Nucleus accumbens (tissue), 56 donors: ENCODE measurements at regions not wholly inside any gene's neighbourhood (a gene's known extent, or its start where the extent isn't known, plus 50 kb on each side); places are given as distances from the start of the nearest gene placed in this dataset.

ENCODE experiments used
- DNase-seq, 56 donors: peaks; one replicate each; lab custom pipeline; 2025; lab: John Stamatoyannopoulos, UW

- DNase-seq: no peak
These were observed 156.2 kb upstream of the BTBD3 start for GRCh38 chr20:11761497-11761896.

DNA sequence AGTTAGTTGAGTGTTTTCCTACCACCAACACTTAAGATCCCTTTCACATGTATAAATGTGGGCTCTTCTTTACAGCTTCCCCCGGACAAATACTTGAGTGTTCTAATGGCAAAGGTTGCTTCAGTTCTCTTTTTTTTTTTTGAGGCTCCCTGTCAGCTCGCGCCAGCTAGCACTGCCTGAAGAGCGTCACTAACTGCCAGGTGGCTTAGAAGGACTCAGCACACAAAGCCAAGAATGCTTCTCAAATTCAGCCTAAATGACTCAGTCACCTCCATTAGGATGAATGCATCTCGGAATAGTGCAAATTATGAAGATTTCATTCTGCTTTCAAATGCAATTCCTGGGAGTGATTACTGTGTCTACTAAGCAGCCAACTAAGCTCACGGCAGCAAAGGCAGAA lies 150.7 kb upstream of the BTBD3 start:
- no peak for DNase-seq

GRCh38 chr20:11769825-11770224 lies 147.9 kb upstream of the BTBD3 start:
- no peak for DNase-seq

- DNase-seq: no peak
These were observed 145.4 kb upstream of the BTBD3 start for GRCh38 chr20:11772226-11772730.

GRCh38 chr20:11776687-11777086 lies 141.0 kb upstream of the BTBD3 start:
- no peak for DNase-seq

DNA sequence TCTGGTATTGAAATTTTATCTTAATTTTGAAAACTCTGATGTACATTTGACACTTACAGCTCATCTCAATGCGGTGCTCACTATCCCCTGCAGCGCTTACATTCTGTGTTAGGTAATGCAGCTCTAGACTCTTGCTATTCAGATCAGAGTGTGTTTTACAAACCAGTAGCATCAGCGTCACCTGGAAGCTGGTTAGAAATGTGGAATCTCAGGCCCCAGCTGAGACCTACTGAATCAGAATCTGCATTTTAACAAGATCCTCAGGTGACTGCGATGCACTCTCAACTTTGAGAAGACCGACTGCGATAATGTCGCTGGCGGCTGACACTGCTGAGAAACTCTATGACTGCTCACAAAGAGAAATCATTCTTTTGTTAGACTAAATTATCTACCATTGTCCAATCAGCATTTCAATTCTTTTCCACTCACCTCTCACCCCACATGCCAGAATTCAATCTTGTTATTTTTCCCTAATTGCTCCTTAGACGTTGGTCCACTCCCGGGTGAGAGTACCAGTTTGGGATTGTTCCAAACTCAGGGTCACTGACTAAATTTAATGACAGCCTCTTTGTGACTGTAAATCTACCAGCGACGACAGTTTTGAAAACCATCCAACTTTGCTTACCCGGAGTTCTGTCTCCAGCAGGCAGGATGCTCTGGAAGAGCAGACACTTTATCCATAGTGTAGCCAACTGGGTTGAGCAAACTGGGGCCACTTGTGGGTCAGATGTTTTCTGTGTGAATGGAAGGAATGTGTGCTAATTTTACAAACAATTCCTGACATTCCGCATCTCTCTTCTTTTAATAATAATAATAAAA lies 140.1 kb upstream of the BTBD3 start:
- DNase-seq: peak in 1 of 56 donors; percentile 26

GRCh38 chr20:11778206-11778570 lies 139.5 kb upstream of the BTBD3 start:
- DNase-seq: no peak

- DNase-seq: no peak
These were observed 136.8 kb upstream of the BTBD3 start for GRCh38 chr20:11780765-11781369.

- no peak for DNase-seq
These were observed 134.4 kb upstream of the BTBD3 start for GRCh38 chr20:11783102-11783850.

- DNase-seq: no peak
These were observed 131.7 kb upstream of the BTBD3 start for GRCh38 chr20:11785885-11786507.

DNA sequence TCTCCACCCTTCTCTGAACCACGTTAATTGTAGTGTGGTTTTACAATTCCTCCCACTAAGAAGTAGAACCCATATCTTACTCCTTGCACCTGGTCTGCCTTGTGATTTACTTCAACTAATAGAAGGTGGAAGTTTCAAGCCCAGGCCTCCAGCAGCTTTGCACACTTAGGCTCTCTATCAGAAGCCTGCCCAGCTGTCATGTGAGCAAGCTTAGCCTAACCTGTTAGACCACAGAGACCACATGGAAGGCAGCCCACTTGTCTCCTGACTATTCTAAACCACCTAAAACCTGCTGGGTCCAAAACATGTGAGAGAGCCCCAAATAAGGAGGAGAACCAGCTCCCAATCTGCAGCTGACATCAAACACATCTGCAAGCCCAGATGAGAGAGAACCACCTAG lies 127.6 kb upstream of the BTBD3 start:
- DNase-seq: no peak

GRCh38 chr20:11791316-11791715 lies 126.4 kb upstream of the BTBD3 start:
- DNase-seq: no peak

- DNase-seq: no peak
These were observed 125.7 kb upstream of the BTBD3 start for GRCh38 chr20:11791835-11792567.

DNA sequence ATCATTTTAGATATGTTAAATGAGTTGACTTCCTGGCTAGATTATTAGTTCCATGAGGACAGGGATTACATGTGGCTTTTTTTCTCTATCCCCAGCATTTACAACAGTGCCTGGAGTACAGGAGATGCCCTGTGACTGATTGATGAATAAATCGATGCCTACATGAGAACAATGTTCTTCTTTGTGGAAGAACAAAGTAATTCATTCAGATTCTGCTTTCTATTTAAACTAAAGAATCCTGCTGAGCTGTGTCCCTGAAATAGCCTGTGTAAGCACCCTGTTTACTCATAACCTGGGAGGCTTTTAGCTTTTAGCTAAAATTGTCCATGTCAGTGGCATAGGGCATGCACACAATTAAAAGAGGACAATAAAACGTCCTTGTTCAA lies 125.1 kb upstream of the BTBD3 start:
- DNase-seq: no peak

DNA sequence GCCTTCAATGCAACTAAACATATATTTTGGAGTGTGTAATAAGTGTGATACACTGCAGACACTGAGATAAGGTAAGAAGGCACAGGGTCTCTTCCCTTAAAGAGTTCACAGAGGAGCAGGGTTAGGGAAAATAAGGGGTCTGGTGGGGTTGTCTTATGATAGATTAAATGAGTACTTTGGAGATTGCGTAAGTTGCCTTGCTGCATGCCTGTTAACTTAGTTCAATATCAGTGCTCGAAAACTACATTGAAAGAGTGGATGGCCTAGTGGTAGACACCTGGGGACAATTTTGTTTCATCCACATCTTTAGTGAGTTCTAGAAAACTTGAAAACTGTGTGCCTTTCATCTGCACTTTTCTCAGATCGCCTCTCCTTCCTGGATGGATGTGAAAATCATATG lies 123.2 kb upstream of the BTBD3 start:
- DNase-seq: no peak

DNA sequence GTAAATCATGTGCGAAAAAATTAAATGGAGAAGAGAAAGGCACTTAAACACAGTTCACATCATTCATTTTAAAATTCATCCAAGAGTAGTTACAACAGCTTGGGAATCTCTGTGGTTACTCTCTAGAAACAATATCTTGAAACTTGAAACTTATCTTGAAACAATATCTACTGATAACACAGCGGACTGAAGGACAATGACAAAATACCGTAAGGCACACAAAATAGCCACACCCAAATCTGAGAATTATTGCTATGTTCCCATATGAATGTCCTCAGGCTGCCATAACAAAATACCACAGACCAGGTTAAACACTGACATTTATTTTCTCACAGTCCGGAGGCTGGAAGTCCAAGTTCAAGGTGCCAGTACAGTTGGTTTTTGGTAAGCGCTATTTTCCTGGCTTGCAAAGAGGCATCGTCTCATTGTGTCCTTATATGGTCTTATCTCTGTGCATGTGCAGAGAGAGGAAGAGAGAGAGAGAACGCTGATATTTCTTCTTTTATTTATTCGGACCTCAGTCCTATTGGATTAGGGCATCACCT lies 122.5 kb upstream of the BTBD3 start:
- DNase-seq: no peak

- no peak for DNase-seq
These were observed 121.7 kb upstream of the BTBD3 start for GRCh38 chr20:11796026-11796425.

DNA sequence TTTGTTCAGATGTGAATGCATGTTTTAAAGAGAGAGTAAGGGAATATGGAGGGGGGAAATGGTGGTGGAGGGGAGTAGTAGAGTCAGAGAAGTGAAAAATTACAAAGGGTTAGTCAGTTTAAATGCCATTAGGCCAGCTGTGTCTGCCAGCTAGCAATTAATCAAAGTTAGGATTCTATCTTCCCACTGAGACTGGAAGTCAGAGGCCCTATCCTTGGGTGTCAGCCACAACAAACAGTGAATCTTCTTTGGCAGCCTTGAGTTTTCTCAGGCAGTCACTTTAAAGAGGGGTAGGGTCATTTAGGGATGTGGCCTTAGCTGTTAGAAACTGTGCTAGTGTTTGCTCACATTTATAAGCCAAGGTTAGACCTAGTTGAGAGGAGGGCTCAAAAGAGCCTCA lies 120.5 kb upstream of the BTBD3 start:
- no peak for DNase-seq

GRCh38 chr20:11799281-11799684 lies 118.4 kb upstream of the BTBD3 start:
- no peak for DNase-seq
